ENCODE measurements at regions not wholly inside any gene's neighbourhood (a gene's known extent, or its start where the extent isn't known, plus 50 kb on each side); places are given as distances from the start of the nearest gene placed in this dataset.

- TF ChIP-seq PAXIP1 (CRISPR knock-in tag; conservative IDR thresholded peaks at IDR 0.05) (no peak), DMAP1 (CRISPR knock-in tag; IDR thresholded peaks at IDR 0.05) (no peak), ZBTB43 (CRISPR knock-in tag; conservative IDR thresholded peaks at IDR 0.05) (no peak), ZNF674 (CRISPR knock-in tag; IDR thresholded peaks at IDR 0.05; ENCODE audit: low read depth) (no peak)
Measured at GRCh38 chr9:88745276-88746001, 210.5 kb downstream of the NXNL2 start (continued).

GRCh38 chr9:88746029-88746742, 211.2 kb downstream of the NXNL2 start:
- no peaks in the 10 kb centered on the region for H3K4me1 ChIP-seq (ENCODE audit: insufficient read depth, low read length)

More at GRCh38 chr9:88746029-88746742, 211.2 kb downstream of the NXNL2 start:
- no peak for DNase-seq (ENCODE audit: low spot score)
- Histone ChIP-seq H4K20me1 (ENCODE audit: insufficient read depth, low read length) (no peaks in the 10 kb centered on the region), H3K36me3 (replicated peaks in 1 of 2; ENCODE audit: control insufficient read depth in 1 of 2, insufficient read depth in 2 of 2, low read length in 2 of 2) (no peaks in the 10 kb centered on the region), H3K27ac (ENCODE audit: extremely low read length, insufficient read depth, low read length) (no peak overlapping the region), H3K4me2 (ENCODE audit: low read depth, low read length) (no peak overlapping the region), H3K79me2 (ENCODE audit: insufficient read depth, low read length) (no peaks in the 10 kb centered on the region), H3K4me3 (replicated peaks in 1 of 3; ENCODE audit: insufficient read depth in 1 of 3, low read depth in 2 of 3, low read length in 3 of 3) (no peak overlapping the region), H3K9ac (ENCODE audit: insufficient read depth, low read depth, low read length) (no peak overlapping the region), H3K27me3 (ENCODE audit: control insufficient read depth in 1 of 2, insufficient read depth in 2 of 2, low read length in 2 of 2) (peaks cover 5 to 10% of the 10 kb centered on the region in 2 experiments; a peak in 3 of 5 replicates), H3K9me3 (ENCODE audit: low read length) (peaks cover 2% of the 10 kb centered on the region; the same call in 1 of the 2 replicates), H2AFZ (ENCODE audit: low read length) (no peak overlapping the region)
- ChIA-PET CTCF (ENCODE audit: low intra/inter-chr PET ratio, low total read pairs) (no interaction called here), POLR2A (no interaction called here)
- WGBS (ENCODE audit: low lambda C conversion rate) = 17% methylated on average over 6 of the region's 6 CpGs
- no peak for FAIRE-seq
- intact Hi-C loops (cut with micrococcal nuclease; ENCODE audit: unreplicated experiment) = no loop called here
- in situ Hi-C loops (cut with HindIII; ENCODE audit: extremely low pct_ligation_motif_present, low pct_unique_long_range_greater_than_20kb) = no loop called here
- no TSS peak for BruUV-seq (replicated peaks)
- no peak for ATAC-seq
- TF ChIP-seq FOSL1 (CRISPR knock-in tag; IDR thresholded peaks at IDR 0.05; ENCODE audit: borderline replicate concordance) (no peak), RFXANK (CRISPR knock-in tag; IDR thresholded peaks at IDR 0.05) (no peak), ZNF460 (CRISPR knock-in tag; IDR thresholded peaks at IDR 0.05; ENCODE audit: borderline replicate concordance) (no peak)
